ENCODE measurements at regions not wholly inside any gene's neighbourhood (a gene's known extent, or its start where the extent isn't known, plus 50 kb on each side); places are given as distances from the start of the nearest gene placed in this dataset.

DNA sequence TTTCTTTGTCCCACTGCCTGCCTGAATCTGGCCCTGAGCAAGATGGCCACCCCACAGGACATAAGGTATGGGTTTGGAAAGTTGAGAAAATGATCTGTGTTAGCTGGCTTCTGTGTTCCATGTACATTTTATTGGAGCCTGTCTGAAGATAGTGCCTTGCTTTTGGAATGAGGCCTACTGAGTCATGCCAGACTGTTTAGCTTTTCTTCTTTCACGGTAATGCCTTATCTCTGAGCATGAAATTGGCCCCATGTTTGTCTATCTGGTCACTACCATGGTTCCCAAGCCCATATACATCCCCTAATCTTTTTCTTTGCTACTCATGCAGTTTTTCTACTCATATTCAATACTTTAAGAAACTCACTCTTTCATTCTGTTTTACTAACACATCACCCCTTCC lies 85.1 kb upstream of the LMO4 start:
- H3K23ac ChIP-seq (ENCODE audit: insufficient read length): no peak overlapping the region
- H3K18ac ChIP-seq (ENCODE audit: extremely low read depth, low read length): no peak overlapping the region
- no peak overlapping the region for H3K4me2 ChIP-seq (ENCODE audit: insufficient read depth in 1 of 2, low read depth in 2 of 2, low read length in 2 of 2)
- no peaks in the 10 kb centered on the region for H3K36me3 ChIP-seq (ENCODE audit: control insufficient read depth in 2 of 4, insufficient read depth in 4 of 4, low read length in 3 of 4)
- no peak overlapping the region for H2BK5ac ChIP-seq (ENCODE audit: low read depth, low read length)
- DNase-seq (ENCODE audit: low read depth in 1 of 2, low spot score in 2 of 2): no peak
- H2BK15ac ChIP-seq (ENCODE audit: low read length): no peak overlapping the region
- H3K4me3 ChIP-seq (ENCODE audit: extremely low read depth in 1 of 4, insufficient read depth in 2 of 4, low read depth in 3 of 4, low read length in 4 of 4): no peak overlapping the region
- H4K8ac ChIP-seq (ENCODE audit: extremely low read depth, insufficient read depth, low read length): no peak overlapping the region
- no peaks in the 10 kb centered on the region for H3K23me2 ChIP-seq (ENCODE audit: low read depth, low read length)
- FAIRE-seq: no peak
- H3K79me1 ChIP-seq (ENCODE audit: low read depth, low read length): no peaks in the 10 kb centered on the region
- H3K56ac ChIP-seq (replicated peaks; ENCODE audit: insufficient read length, low read depth, low read length): no peak overlapping the region
- POLR2A ChIA-PET (ENCODE audit: partially characterized antibody): interaction anchor here (1.0 kb wide), 1 partner anchor 9 kb away, joined by 3 read pairs; no protein-coding TSS in a partner anchor
- no peak overlapping the region for H2AK5ac ChIP-seq (ENCODE audit: low read depth, low read length)
- no peaks in the 10 kb centered on the region; a peak in 1 of 7 replicates for H3K4me1 ChIP-seq (replicated peaks in 1 of 4; ENCODE audit: control insufficient read depth in 3 of 4, insufficient read depth in 4 of 4, low read length in 3 of 4)
- no peaks in the 10 kb centered on the region for H3K79me2 ChIP-seq (ENCODE audit: control insufficient read depth in 1 of 2, insufficient read depth in 2 of 2, low read length in 2 of 2)
- peaks cover 0 to 4% of the 10 kb centered on the region in 2 experiments; a peak in 1 of 4 replicates for H3K9me3 ChIP-seq (ENCODE audit: insufficient read depth in 2 of 2, low read depth in 1 of 2, low read length in 1 of 2)
- no peak overlapping the region for H3K9ac ChIP-seq (replicated peaks in 1 of 4; ENCODE audit: extremely low read depth in 1 of 4, low read depth in 3 of 4, low read length in 3 of 4)
- no peak overlapping the region for H3K4ac ChIP-seq (replicated peaks; ENCODE audit: insufficient read length, low read depth, low read length)
- CTCF ChIA-PET (ENCODE audit: partially characterized antibody): interaction anchor here (1.0 to 2.0 kb wide), 5 partner anchors 11 to 235 kb away, joined by 3 to 8 read pairs (median 3); no protein-coding TSS in a partner anchor
- H2AFZ ChIP-seq (ENCODE audit: low read length): no peak overlapping the region
- 83% methylated on average over 1 of the region's 1 CpG; no CpG with 5 or more reads in 1 of the 2 experiments for WGBS, 2 experiments (ENCODE audit: extremely low coverage in 1 of 2, insufficient coverage in 1 of 2, insufficient read length in 1 of 2, insufficient replicate concordance in 2 of 2, low coverage in 1 of 2, low lambda C conversion rate in 2 of 2, missing lambda C conversion rate in 1 of 2)
- no peak overlapping the region for H4K91ac ChIP-seq (replicated peaks; ENCODE audit: insufficient read length, low read length)
- TF ChIP-seq BCL11A (IDR thresholded peaks at IDR 0.05; ENCODE audit: low read depth in 2 of 2, low read length in 2 of 2): no peak
- TF ChIP-seq RXRA (IDR thresholded peaks at IDR 0.05; ENCODE audit: insufficient read depth, low read depth, low read length): no peak
- no peak for TF ChIP-seq SP2 (IDR thresholded peaks at IDR 0.05; ENCODE audit: low read length)
- TF ChIP-seq ASH2L (IDR thresholded peaks at IDR 0.05; ENCODE audit: low read length): no peak
- H2BK12ac ChIP-seq (ENCODE audit: low read depth, low read length): no peak overlapping the region
- H3K14ac ChIP-seq (ENCODE audit: insufficient read length): no peak overlapping the region
- no peak overlapping the region for H4K5ac ChIP-seq (ENCODE audit: insufficient read length, low read depth, low read length)
- no peaks in the 10 kb centered on the region for H3K27me3 ChIP-seq (replicated peaks in 1 of 4; ENCODE audit: control insufficient read depth in 3 of 4, extremely low read depth in 1 of 4, insufficient read depth in 3 of 4, low read length in 3 of 4)
- H3K27ac ChIP-seq (ENCODE audit: low read depth, low read length): no peak overlapping the region
- H2BK20ac ChIP-seq (ENCODE audit: low read length): no peak overlapping the region
- no peak overlapping the region for H2BK120ac ChIP-seq (replicated peaks; ENCODE audit: low read depth, low read length)
- H4K20me1 ChIP-seq (replicated peaks in 1 of 2; ENCODE audit: control insufficient read depth in 1 of 2, insufficient read depth in 2 of 2, low read length in 2 of 2): no peaks in the 10 kb centered on the region
